ENCODE measurements at regions not wholly inside any gene's neighbourhood (a gene's known extent, or its start where the extent isn't known, plus 50 kb on each side); places are given as distances from the start of the nearest gene placed in this dataset.
"Not testable (repeated sequence)": the region's sequence is repeated elsewhere in the genome, so short reads cannot be mapped to it uniquely, and the experiment has no call there.

GRCh38 chr13:63337921-63338320 lies 1922.3 kb upstream of the PCDH20 start:
- no peak for DNase-seq (ENCODE audit: low read depth in 3 of 3)

GRCh38 chr13:63337041-63337440 lies 1921.4 kb upstream of the PCDH20 start:
- no peak for DNase-seq (ENCODE audit: low read depth in 3 of 3)

DNA sequence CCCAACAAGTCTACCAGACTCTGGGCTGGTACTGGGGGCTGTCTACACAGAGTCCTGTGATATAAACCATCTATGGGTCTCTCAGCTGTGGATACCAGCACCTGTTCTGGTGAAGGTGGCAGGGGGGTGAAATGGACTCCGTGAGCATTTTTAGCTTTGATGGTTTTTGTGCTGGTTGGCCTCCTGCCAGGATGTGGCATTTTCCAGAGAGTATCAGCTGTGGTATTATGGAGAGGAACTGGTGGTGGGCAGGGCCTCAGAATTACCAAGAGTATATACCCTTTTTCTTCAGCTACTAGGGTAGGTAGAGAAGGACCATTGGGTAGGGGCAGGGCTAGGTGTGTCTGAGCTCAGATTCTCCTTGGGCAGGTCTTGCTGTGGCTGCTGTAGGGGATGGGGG lies 1920.9 kb upstream of the PCDH20 start:
- no peak for DNase-seq (ENCODE audit: low read depth in 3 of 3)

DNA sequence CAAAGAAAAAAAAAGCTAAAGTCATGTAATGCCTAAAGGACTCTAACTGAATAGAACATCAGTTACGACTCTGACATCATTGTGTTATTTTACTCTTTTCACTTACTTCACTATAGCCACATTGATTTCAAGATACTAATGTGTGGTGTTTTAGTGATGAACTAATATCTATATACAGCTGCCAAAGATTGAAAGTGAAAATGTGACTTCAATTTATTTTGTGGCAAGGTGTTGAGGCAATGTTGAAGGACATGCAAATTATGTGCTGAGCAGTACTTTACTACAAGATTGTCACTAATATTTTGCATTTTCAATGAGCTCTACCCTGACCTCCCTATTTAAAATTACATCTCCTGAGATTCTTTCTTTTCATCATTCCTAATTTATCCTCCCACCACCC lies 1911.9 kb upstream of the PCDH20 start:
- DNase-seq (ENCODE audit: low read depth in 3 of 3) = no peak

DNA sequence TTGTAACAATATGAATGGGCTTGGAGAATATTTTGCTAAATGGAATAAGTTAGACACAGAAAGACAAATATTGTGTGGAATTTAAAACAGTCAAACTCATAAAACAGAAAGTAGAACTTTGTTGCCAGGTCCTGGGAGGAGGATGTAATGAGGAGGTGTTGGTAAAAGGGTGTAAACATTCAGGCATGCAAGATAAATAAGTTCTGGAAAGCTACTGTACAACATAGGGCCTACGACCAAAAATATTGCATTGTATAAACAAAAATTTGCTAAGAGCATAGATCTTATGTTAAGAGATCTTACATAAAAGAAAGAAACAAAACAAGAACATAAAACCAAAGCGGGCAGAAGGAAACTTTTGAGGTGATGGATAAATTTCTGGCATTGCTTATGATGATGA lies 1907.8 kb upstream of the PCDH20 start:
- DNase-seq (ENCODE audit: low read depth in 3 of 3) = no peak

DNA sequence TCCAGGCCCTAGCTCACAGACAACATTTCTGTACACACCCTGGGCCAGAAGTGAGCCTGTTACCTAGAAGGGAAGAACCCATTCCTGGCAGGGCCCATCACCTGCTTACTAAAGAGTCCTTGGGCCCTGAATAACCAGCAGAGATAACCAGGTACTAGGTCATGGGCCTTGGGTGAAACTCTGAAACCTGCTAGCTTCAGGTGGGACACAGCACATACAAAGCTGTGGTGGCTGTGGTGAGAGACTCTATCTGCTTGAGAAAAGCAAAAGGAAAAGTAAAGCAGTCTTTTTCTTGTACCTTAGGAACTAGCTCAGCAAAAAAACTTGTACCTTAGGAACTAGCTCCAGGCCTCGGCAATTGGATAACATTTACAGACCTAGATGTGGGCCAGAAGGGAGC lies 1895.9 kb upstream of the PCDH20 start:
- no peak for DNase-seq (ENCODE audit: low read depth in 3 of 3)

DNA sequence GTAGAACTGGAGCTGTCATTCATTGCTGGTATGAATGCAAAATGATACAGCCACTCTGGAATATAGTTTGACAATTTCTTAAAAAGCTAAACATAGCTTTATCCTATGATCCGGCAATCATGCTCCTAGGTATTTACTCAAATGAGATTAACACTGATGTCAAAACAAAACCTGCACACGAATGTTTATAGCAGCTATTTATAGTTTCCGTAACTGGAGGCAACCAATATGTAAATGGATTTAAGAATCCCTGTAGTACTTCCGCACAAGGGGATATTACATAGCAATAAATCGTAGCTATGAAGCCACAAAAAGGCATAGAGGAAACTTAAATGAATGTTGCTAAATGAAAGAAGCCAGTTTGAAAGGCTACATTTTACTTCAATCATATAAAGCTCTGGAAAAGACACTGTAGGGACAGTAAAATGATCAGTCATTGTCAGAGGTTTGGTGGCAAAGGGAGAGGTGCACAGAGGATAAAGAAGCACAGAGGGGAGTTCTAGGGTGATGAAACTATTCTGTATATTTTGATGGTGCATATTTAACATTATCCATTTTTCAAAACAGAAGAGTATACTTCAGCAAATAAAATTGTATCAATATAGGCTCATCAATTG lies 1893.0 kb upstream of the PCDH20 start:
- no peak for DNase-seq (ENCODE audit: low read depth in 3 of 3)

GRCh38 chr13:63307228-63307627 lies 1891.6 kb upstream of the PCDH20 start:
- DNase-seq (ENCODE audit: low read depth in 3 of 3) = no peak

DNA sequence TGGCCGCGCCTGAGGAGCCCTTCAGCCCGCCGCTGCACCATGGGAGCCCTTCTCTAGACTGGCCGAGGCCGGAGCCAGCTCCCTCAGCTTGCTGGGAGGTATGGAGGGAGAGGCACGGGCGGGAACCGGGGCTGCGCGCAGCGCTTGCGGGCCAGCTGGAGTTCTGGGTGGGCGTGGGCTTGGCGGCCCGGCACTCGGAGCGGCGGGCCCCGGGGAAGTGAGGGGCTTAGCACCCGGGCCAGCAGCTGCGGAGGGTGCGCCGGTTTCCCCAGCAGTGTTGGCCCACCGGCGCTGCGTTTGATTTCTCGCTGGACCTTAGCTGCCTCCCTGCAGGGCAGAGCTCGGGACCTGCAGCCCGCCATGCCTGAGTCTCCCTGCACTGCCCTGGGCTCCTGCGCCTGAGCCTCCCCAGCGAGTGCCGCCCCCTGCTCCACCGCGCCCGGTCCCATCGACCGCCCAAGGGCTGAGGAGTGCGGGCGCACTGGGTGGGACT lies 1890.0 kb upstream of the PCDH20 start:
- DNase-seq (ENCODE audit: low read depth in 3 of 3) = no peak

DNA sequence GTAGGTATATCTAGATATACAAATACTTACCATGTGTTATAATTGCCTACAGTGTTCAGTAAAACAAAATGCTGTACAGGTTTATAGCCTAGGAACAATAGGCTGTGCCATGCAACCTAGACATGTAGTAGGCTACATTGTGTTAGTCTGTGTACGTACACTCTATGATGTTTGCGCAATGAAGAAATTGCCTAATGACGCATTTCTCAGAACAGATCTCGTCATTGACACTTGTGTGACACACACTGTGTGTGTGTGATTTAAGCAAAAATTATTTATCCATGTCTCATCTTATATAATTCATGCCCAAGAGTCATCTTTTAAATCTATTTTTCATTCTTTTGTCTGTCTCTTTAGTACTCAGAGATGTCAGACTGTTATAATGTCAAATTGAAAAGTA lies 1888.8 kb upstream of the PCDH20 start:
- DNase-seq (ENCODE audit: low read depth in 3 of 3) = no peak

DNA sequence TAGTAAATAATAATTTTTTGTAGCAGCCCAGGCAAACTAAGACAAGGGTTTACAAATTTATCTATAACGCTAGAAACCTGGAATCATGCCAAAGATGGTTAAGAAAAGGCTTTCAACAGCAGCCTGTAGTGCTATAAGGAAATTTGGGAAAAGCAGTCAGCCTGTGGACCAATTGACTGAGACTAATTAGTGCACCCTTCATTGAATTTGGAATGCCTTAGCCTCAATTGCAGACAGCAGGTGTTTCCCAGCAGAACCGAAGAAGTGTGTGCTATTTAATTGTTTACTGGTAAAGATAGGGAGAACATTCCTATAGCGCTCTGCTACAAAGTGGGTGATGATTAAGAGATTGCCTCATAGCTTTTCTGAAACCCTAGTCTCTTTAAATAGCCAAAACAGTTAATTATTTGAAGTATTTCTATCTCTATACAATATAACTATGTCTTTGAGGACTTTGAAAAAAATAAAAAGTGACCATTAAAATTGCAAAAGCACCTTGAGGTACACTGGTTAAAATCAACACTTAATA lies 1884.3 kb upstream of the PCDH20 start:
- DNase-seq (ENCODE audit: low read depth in 3 of 3) = no peak

DNA sequence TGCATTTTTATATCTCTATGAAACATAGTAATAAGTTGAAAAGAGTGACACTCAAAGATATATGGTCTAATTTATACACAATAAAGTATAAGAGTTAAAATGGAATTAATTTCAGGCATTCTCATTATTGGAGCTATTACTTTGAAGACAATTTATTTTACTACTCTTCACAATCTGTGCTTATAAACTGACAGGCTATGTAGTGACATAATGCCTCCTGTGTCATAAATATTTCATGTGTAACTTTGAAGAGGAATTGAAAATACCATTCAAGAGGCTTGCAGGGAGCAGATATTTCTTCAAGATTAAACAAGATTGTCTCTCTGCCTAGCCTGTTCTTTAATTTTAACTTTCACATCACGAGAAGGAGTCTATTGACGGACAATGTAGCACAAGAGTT lies 1881.5 kb upstream of the PCDH20 start:
- DNase-seq (ENCODE audit: low read depth in 3 of 3) = no peak

DNA sequence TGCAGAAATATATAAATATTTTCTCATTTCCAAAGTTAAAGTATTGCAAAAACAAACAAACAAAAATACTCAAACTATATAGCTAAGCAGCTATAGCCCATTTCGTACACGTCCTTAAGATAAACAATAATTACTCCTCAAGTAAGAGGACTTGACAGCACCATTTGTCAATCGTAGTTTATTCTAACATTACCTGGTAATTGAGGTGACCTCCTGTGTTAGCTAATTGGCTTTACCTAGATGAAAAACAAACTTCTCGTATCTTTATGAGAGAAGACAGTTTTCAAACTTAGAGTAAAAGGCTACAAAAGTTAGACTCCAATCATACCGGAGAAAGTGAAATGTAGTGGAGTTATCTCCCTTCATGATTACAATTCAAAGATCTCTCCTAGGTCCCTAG lies 1876.1 kb upstream of the PCDH20 start:
- no peak for DNase-seq (ENCODE audit: low read depth in 3 of 3)

DNA sequence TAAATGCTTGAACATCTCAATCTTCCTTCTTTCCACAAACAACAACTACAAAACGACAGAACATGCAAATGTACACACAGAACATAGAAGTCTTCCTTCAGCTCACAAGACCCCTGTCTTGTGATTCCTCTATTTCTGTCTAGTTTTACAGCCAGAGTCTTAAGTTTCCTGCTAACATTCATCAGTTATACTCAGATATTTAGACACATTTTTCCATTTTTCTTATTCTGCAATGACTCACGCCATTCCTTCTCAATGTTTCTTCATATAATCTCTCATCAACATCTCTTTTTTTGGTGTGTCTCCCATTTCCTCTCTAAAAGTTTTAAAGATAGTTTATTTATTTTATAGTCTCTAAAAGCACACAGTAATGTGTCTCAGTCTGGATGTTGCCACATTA lies 1872.9 kb upstream of the PCDH20 start:
- no peak for DNase-seq (ENCODE audit: low read depth in 3 of 3)

- no peak for DNase-seq (ENCODE audit: low read depth in 3 of 3)
These were observed 1872.3 kb upstream of the PCDH20 start for GRCh38 chr13:63287926-63288325.

- no peak for DNase-seq (ENCODE audit: low read depth in 3 of 3)
These were observed 1869.8 kb upstream of the PCDH20 start for GRCh38 chr13:63285426-63285825.

- DNase-seq (ENCODE audit: low read depth in 3 of 3) = no peak
These were observed 1863.5 kb upstream of the PCDH20 start for GRCh38 chr13:63279136-63279535.

DNA sequence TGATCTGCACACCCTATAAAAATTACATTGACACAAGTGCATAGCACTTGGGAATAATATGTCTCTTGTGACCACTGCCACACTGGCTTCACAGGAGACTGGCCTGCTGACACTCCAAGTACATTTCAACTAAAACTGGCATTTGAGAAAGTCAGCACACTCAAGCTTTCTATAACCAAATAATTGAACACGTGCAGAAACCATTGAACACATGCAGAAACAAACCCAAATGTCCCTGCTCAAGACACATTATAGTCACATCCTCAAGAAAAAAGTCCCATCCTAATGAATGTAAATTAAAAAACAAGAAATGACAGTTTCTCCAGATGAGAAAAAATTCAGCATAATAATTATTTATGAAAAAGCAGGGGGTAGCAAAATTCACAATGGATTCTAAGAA lies 1859.1 kb upstream of the PCDH20 start:
- no peak for DNase-seq (ENCODE audit: low read depth in 3 of 3)

DNA sequence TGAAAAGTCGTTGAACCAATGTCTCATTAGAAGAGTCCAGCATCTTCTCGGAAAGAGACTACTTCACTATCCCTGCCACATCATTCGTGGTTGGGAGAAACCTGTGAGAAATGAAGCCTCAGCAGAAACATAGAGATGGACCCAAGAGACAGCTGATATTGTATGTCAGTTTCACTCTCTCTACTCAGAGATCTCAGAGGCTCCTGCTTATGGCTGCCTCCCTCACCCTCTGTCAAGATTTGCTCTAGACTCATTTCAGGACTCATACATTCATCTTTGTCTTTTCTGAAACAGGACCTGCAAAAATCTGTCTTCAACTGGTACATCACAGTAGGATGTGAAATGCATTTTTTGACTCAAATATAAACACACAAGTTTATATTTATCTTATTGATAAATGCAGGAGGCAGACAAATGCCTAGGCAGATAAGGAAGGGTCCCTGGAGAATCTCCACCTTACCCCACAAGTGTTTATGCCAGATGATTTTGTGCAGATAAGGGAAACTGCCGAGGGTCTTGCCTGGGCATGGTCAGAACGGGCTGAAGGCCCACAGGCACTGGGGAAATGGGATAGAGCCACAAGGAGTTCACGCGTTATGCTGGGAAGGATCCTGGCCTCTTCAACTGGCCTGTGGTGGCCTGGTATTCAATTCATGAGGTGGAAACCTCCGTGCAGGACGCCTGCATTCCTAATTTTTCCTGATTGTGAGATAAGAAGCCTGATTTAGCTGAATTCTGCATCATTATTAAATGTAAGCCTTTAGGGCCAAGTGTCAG lies 1834.0 kb upstream of the PCDH20 start:
- DNase-seq (ENCODE audit: low read depth in 3 of 3) = no peak

DNA sequence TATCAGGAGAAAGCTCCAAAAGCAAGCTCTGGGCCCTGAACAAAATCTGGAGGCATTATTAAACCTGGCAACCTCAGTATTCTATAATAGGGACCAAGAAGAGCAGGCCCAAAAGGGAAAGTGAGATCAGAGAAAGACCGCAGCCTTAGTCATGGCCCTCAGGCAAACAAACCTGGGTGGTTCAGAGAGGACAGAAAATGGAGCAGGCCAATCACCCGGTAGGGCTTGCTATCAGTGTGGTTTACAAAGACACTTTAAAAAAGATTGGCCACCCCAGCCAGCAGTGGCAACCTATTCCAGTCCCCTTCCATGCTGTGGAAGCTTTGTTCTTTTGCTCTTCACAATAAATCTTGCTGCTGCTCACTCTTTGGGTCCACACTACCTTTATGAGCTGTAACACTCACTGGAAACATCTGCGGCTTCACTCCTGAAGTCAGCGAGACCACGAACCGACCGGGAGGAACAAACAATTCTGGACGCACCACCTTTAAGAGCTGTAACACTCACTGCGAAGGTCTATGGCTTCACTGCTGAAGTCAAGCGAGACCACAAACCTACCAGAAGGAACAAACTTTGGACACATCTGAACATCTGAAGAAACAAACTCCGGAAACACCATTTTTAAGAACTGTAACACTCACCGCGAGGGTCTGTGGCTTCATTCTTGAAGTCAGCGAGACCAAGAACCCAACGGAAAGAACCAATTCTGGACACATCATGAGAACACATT lies 1821.2 kb upstream of the PCDH20 start:
- DNase-seq (ENCODE audit: low read depth in 3 of 3) = not testable (repeated sequence)

GRCh38 chr13:63218596-63218995 lies 1802.9 kb upstream of the PCDH20 start:
- not testable (repeated sequence) for DNase-seq (ENCODE audit: low read depth in 3 of 3)

DNA sequence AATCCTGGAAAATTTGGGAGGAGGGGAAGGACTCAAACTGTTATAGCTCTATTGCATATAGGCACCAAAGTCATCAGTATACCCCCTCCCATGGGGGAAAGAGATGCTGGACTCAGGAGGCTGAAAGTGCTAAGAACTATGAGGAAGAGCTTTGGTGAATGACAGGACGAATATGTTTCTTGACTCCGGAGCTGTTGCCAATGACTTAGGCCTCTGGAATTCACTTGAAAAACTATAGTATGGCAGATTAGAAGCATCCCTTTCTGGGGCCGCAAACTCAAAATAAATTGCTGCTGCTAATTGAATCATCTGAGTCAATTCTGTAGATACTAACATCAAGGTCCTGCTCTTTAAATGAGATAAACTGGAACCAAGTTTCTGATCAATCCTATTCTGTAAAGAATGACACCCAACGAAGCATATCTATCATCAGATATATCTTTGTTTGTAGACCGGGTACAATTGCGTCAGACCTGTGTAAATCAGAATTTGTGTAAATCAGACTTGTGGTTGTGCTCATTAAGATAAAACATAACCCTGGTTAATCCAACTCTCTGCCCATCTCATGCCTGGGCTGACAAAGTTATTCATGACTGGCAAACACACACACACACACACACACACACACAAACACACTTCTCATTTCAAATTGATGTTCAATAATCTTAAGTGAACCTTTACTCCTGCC lies 1793.8 kb upstream of the PCDH20 start:
- no peak for DNase-seq (ENCODE audit: low read depth in 3 of 3)
